Caco-2 (cell line): ENCODE measurements at regions not wholly inside any gene's neighbourhood (a gene's known extent, or its start where the extent isn't known, plus 50 kb on each side); places are given as distances from the start of the nearest gene placed in this dataset.

Experiments
- BruUV-seq: library from RNA; stranded (reverse); fragments of 400-500 nt; replicated peaks from 2 replicates; lab custom pipeline; 2021; lab: Mats Ljungman, UMichigan
- CTCF ChIA-PET: fragments of 300-600 bp; sonication (Branson Sonifier 250); formaldehyde crosslinking; loops from one replicate; lab custom pipeline; 2022; ENCODE audit warnings: antibody characterized with exemption; lab: Charles Lee
- POLR2A ChIA-PET: fragments of 300-600 bp; sonication (Branson Sonifier 250); formaldehyde crosslinking; loops from one replicate; lab custom pipeline; 2022; ENCODE audit warnings: antibody characterized with exemption; lab: Charles Lee
- DNase-seq, 2 experiments: peaks; one replicate each; pipeline versions ENCODE4 v3.0.0 to v3.0.0-alpha.2; 2020 to 2022
- H3K27me3 ChIP-seq: replicated peaks from 2 replicates; pipeline ENCODE4 v1.6.0; 2011; ENCODE audit warnings: low read length; ENCODE audit not compliant: control insufficient read depth, insufficient read depth
- H3K36me3 ChIP-seq: 2 replicates; pipeline ENCODE4 v1.5.1; 2011; ENCODE audit warnings: low read length; ENCODE audit not compliant: control insufficient read depth, insufficient read depth
- H3K4me1 ChIP-seq: fragments of 250-450 bp; sonication (Bioruptor Pico); 2 replicates; pipeline ENCODE4 v1.5.1; 2020; ENCODE audit warnings: mild to moderate bottlenecking
- H3K4me3 ChIP-seq: 2 replicates; pipeline ENCODE4 v1.5.1; 2011; ENCODE audit warnings: low read depth, mild to moderate bottlenecking, control low read depth, low read length
- H3K9me3 ChIP-seq: fragments of 250-450 bp; sonication (Bioruptor Pico); 2 replicates; pipeline ENCODE4 v1.5.1; 2020; ENCODE audit warnings: mild to moderate bottlenecking, moderate library complexity
- H3K27ac Mint-ChIP-seq: one replicate; pipeline ENCODE4 v1.8.0; 2022; ENCODE audit warnings: mixed read lengths; ENCODE audit not compliant: unreplicated experiment
- H3K27me3 Mint-ChIP-seq: one replicate; pipeline ENCODE4 v1.8.0; 2022; ENCODE audit warnings: mixed read lengths; ENCODE audit not compliant: insufficient read depth, unreplicated experiment
- H3K36me3 Mint-ChIP-seq: one replicate; pipeline ENCODE4 v1.8.0; 2022; ENCODE audit warnings: mild to moderate bottlenecking, mixed read lengths; ENCODE audit not compliant: insufficient read depth, unreplicated experiment
- H3K4me1 Mint-ChIP-seq: one replicate; pipeline ENCODE4 v1.8.0; 2022; ENCODE audit warnings: low read depth, mixed read lengths; ENCODE audit not compliant: unreplicated experiment
- H3K4me3 Mint-ChIP-seq: one replicate; pipeline ENCODE4 v1.8.0; 2022; ENCODE audit warnings: mild to moderate bottlenecking, moderate library complexity, mixed read lengths; ENCODE audit not compliant: unreplicated experiment
- H3K9me3 Mint-ChIP-seq: one replicate; pipeline ENCODE4 v1.8.0; 2022; ENCODE audit warnings: mixed read lengths; ENCODE audit not compliant: unreplicated experiment
- intact Hi-C: fragments of 100-400 bp; cut with micrococcal nuclease; formaldehyde crosslinking; loops from one replicate; pipeline ENCODE4 v1.10.0; 2022; ENCODE audit not compliant: unreplicated experiment
- TF ChIP-seq, protein P1 (sequence below), 2 experiments: fragments of 200-600 bp in 1 of 2; IDR thresholded peaks; 1 replicate in 1 of 2; 2 replicates in 1 of 2; pipeline versions ENCODE4 v1.5.1 to v1.8.0; 2011 to 2022; ENCODE audit warnings: antibody characterized with exemption in 1 of 2, control low read depth in 1 of 2, inconsistent platforms in 1 of 2, low read depth in 1 of 2, low read length in 1 of 2, mild to moderate bottlenecking in 1 of 2, moderate library complexity in 1 of 2; ENCODE audit not compliant: insufficient read depth in 1 of 2, severe bottlenecking in 1 of 2, unreplicated experiment in 1 of 2

DNA sequence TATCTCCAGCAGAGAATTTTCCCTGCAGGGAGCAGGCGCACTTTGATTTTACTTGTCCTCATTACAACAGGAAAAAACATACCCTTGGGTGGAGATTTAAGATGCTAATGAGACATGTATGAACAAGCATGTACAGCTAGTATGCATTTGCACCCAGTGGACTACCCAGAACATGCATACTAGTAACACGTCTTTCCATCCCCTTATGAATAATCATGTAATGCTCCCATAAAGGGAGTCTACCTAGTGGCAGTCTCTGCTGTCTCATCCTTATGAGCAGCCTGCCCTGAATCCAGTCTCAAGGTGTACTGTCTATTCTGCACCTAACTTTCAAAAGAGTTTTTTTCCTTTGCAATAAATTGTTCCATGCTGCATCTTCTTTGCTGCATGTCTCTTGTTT lies 1222.0 kb downstream of the ROBO1 start:
- CTCF ChIA-PET: no interaction called here
- POLR2A ChIA-PET: interaction anchor here (0.6 kb wide), 1 partner anchor 21 kb away, joined by 3 read pairs; no protein-coding TSS in a partner anchor
- intact Hi-C loops: no loop called here

More for the DNA sequence above, 1222.0 kb downstream of the ROBO1 start:
- Mint-ChIP-seq H3K4me1 (no peaks in the 10 kb centered on the region), H3K27ac (no peak overlapping the region), H3K36me3 (no peaks in the 10 kb centered on the region), H3K9me3 (no peaks in the 10 kb centered on the region), H3K27me3 (no peaks in the 10 kb centered on the region), H3K4me3 (no peak overlapping the region)
- TF ChIP-seq, protein P1, sequence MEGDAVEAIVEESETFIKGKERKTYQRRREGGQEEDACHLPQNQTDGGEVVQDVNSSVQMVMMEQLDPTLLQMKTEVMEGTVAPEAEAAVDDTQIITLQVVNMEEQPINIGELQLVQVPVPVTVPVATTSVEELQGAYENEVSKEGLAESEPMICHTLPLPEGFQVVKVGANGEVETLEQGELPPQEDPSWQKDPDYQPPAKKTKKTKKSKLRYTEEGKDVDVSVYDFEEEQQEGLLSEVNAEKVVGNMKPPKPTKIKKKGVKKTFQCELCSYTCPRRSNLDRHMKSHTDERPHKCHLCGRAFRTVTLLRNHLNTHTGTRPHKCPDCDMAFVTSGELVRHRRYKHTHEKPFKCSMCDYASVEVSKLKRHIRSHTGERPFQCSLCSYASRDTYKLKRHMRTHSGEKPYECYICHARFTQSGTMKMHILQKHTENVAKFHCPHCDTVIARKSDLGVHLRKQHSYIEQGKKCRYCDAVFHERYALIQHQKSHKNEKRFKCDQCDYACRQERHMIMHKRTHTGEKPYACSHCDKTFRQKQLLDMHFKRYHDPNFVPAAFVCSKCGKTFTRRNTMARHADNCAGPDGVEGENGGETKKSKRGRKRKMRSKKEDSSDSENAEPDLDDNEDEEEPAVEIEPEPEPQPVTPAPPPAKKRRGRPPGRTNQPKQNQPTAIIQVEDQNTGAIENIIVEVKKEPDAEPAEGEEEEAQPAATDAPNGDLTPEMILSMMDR (IDR thresholded peaks at IDR 0.05; ENCODE audit: insufficient read depth in 1 of 2, low read depth in 1 of 2, low read length in 1 of 2, severe bottlenecking in 1 of 2, unreplicated experiment in 1 of 2): no peak
- Histone ChIP-seq H3K4me1 (no peaks in the 10 kb centered on the region), H3K4me3 (no peak overlapping the region), H3K36me3 (no peaks in the 10 kb centered on the region), H3K27me3 (no peaks in the 10 kb centered on the region), H3K9me3 (no peaks in the 10 kb centered on the region)
- no TSS peak for BruUV-seq
- no peak for DNase-seq
